AG04449 (cell line): ENCODE measurements at regions not wholly inside any gene's neighbourhood (a gene's known extent, or its start where the extent isn't known, plus 50 kb on each side); places are given as distances from the start of the nearest gene placed in this dataset.

Experiments used
- CTCF ChIA-PET: fragments of 350-600 bp; formaldehyde crosslinking; extraction: SDS; loops from one replicate; lab custom pipeline; 2021; ENCODE audit warnings: antibody characterized with exemption; lab: Yijun Ruan, JAX
- POLR2A ChIA-PET: fragments of 400-600, 350-600 bp; formaldehyde crosslinking; extraction: SDS; loops from one replicate; lab custom pipeline; 2020; ENCODE audit warnings: antibody characterized with exemption, inconsistent platforms; lab: Yijun Ruan, JAX
- DNase-seq: peaks from one replicate; pipeline ENCODE4 v3.0.0-alpha.2; 2010; ENCODE audit warnings: low read depth, low spot score
- H3K4me3 ChIP-seq: 2 replicates; pipeline ENCODE4 v1.5.1; 2011; ENCODE audit warnings: low read depth, mild to moderate bottlenecking, control low read depth, low read length
- CTCF ChIP-seq: IDR thresholded peaks from one replicate; pipeline ENCODE4 v1.5.1; 2011; ENCODE audit warnings: mild to moderate bottlenecking, moderate library complexity, low read length, control low read depth, inconsistent platforms; ENCODE audit not compliant: insufficient read depth; ENCODE audit errors: missing control alignments

- DNase-seq: no peak
- TF ChIP-seq CTCF: no peak
- POLR2A ChIA-PET: no interaction called here
- CTCF ChIA-PET: no interaction called here
- H3K4me3 ChIP-seq: no peak overlapping the region
Measured at GRCh38 chr5:112112346-112112745, 306.7 kb downstream of the EPB41L4A start.

GRCh38 chr5:112109331-112110007 lies 309.6 kb downstream of the EPB41L4A start:
- DNase-seq: peak; percentile 24
- ChIA-PET POLR2A (no interaction called here), CTCF (no interaction called here)
- no peak overlapping the region for H3K4me3 ChIP-seq
- no peak for TF ChIP-seq CTCF

GRCh38 chr5:112106878-112107277 lies 312.2 kb downstream of the EPB41L4A start:
- POLR2A ChIA-PET: no interaction called here
- no peak overlapping the region for H3K4me3 ChIP-seq
- TF ChIP-seq CTCF: no peak
- DNase-seq: no peak
- CTCF ChIA-PET: no interaction called here

- H3K4me3 ChIP-seq: no peak overlapping the region
- ChIA-PET POLR2A (no interaction called here), CTCF (no interaction called here)
- no peak for TF ChIP-seq CTCF
- DNase-seq: no peak
Measured at GRCh38 chr5:112097768-112098167, 321.3 kb downstream of the EPB41L4A start.

GRCh38 chr5:112087222-112087621 lies 330.2 kb upstream of the NREP start:
- no peak for TF ChIP-seq CTCF
- POLR2A ChIA-PET: no interaction called here
- CTCF ChIA-PET: no interaction called here
- DNase-seq: no peak
- H3K4me3 ChIP-seq: no peak overlapping the region

GRCh38 chr5:112086740-112087139 lies 329.7 kb upstream of the NREP start:
- no peak for TF ChIP-seq CTCF
- no peak overlapping the region for H3K4me3 ChIP-seq
- CTCF ChIA-PET: no interaction called here
- POLR2A ChIA-PET: no interaction called here
- no peak for DNase-seq
